D721Med (cell line): ENCODE measurements at regions not wholly inside any gene's neighbourhood (a gene's known extent, or its start where the extent isn't known, plus 50 kb on each side); places are given as distances from the start of the nearest gene placed in this dataset.

Source experiments
- DNase-seq: peaks from one replicate; pipeline ENCODE4 v3.0.0; 2011; ENCODE audit warnings: low spot score; ENCODE audit not compliant: insufficient read length
- FAIRE-seq: peaks from 2 replicates; lab custom pipeline; 2011; peaks lifted over from hg19 to GRCh38; lab: Jason Lieb, UNC
- TF ChIP-seq, protein P1 (sequence below): IDR thresholded peaks from 2 replicates; pipeline ENCODE4 v1.5.1; 2012; ENCODE audit warnings: mild to moderate bottlenecking, control low read depth; ENCODE audit not compliant: insufficient read depth; ENCODE audit errors: missing control alignments

DNA sequence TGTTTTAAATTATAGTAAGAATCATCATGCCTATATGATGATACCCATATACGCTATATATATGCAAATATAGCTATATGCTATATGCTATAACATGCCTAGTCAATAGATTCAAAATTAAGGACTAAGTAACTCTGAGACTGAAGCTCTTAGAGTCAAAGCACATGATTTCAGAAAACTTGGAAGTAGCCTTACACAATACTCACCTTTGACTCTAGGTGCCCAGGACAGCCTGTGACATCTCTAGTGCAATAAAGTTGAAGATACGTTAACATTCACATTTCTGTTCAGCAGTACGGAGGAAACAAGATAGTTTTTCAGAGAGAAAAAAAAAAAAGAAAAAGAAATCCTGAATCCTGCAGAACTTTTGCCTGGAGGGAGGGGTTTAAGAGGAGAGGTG, 149.7 kb upstream of the PIK3C3 start:
- DNase-seq (no peak), FAIRE-seq (no peak)
- TF ChIP-seq, protein P1, sequence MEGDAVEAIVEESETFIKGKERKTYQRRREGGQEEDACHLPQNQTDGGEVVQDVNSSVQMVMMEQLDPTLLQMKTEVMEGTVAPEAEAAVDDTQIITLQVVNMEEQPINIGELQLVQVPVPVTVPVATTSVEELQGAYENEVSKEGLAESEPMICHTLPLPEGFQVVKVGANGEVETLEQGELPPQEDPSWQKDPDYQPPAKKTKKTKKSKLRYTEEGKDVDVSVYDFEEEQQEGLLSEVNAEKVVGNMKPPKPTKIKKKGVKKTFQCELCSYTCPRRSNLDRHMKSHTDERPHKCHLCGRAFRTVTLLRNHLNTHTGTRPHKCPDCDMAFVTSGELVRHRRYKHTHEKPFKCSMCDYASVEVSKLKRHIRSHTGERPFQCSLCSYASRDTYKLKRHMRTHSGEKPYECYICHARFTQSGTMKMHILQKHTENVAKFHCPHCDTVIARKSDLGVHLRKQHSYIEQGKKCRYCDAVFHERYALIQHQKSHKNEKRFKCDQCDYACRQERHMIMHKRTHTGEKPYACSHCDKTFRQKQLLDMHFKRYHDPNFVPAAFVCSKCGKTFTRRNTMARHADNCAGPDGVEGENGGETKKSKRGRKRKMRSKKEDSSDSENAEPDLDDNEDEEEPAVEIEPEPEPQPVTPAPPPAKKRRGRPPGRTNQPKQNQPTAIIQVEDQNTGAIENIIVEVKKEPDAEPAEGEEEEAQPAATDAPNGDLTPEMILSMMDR, result no peak

GRCh38 chr18:41798879-41799278, 156.2 kb upstream of the PIK3C3 start:
- TF ChIP-seq, protein P1, result no peak
- FAIRE-seq, result no peak
- DNase-seq, result no peak

GRCh38 chr18:41790687-41791086, 164.3 kb upstream of the PIK3C3 start:
- FAIRE-seq, result no peak
- TF ChIP-seq, protein P1, result no peak
- DNase-seq, result no peak

- TF ChIP-seq, protein P1, result no peak
- peak; percentile 72 for FAIRE-seq
- DNase-seq, result no peak
Measured at GRCh38 chr18:41789001-41789400, 166.0 kb upstream of the PIK3C3 start.

- TF ChIP-seq, protein P1, result no peak
- no peak for DNase-seq
- no peak for FAIRE-seq
Measured at GRCh38 chr18:41783879-41784278, 171.2 kb upstream of the PIK3C3 start.

GRCh38 chr18:41783065-41783818, 171.8 kb upstream of the PIK3C3 start:
- FAIRE-seq (no peak), DNase-seq (no peak)
- TF ChIP-seq, protein P1, result no peak

DNA sequence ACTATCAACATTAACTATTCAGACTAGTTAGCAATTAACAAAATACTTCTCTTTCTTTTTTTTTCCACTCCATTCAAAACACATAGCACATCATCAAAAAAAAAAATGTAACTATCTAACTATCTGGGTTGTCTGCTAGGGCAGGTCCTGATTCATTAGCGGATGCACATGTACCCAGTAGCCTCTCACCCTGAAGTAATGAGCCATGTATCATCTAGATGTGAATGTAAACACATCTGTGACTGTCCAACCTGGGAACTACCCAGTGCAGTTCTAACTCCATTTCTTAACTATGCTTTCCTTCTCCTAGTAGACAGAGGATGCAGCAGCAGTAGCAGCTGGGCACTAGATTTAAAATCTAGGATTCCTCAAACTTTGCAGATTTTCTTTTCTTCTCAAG, 183.1 kb upstream of the PIK3C3 start:
- TF ChIP-seq, protein P1, result no peak
- DNase-seq (no peak), FAIRE-seq (peak; percentile 61)
